ENCODE measurements at regions not wholly inside any gene's neighbourhood (a gene's known extent, or its start where the extent isn't known, plus 50 kb on each side); places are given as distances from the start of the nearest gene placed in this dataset.

GRCh38 chr2:189997016-189997415, 65.5 kb downstream of the MSTN start:
- TF ChIP-seq RXRA (IDR thresholded peaks at IDR 0.05): no peak
- no peak for TF ChIP-seq MAX (IDR thresholded peaks at IDR 0.05)
- no peak for TF ChIP-seq CTCF (IDR thresholded peaks at IDR 0.05; ENCODE audit: low read depth, low read length, missing input control)
- no peak for TF ChIP-seq NR2F2 (IDR thresholded peaks at IDR 0.05)
- TF ChIP-seq YY1 (IDR thresholded peaks at IDR 0.05): no peak
- TF ChIP-seq ATF3 (IDR thresholded peaks at IDR 0.05): no peak
- no peak for TF ChIP-seq ZBTB33 (IDR thresholded peaks at IDR 0.05)
- TF ChIP-seq SP1 (IDR thresholded peaks at IDR 0.05): no peak
- TF ChIP-seq REST (IDR thresholded peaks at IDR 0.05): no peak
- no peak for TF ChIP-seq EGR1 (IDR thresholded peaks at IDR 0.05; ENCODE audit: low read depth in 2 of 2)
